Activated CD4-positive, alpha-beta T cell treated with anti-CD3 and anti-CD28 coated beads, Interleukin-2, amount 10 ng/mL, durations not matched to agents 24 days and 14 days (primary cell): ENCODE measurements at regions not wholly inside any gene's neighbourhood (a gene's known extent, or its start where the extent isn't known, plus 50 kb on each side); places are given as distances from the start of the nearest gene placed in this dataset.

ENCODE experiments used
- DNase-seq: peaks from one replicate; pipeline ENCODE4 v3.0.0; 2022
- H3K27ac Mint-ChIP-seq: one replicate; pipeline ENCODE4 v1.8.0; 2022; ENCODE audit warnings: mild to moderate bottlenecking, mixed read lengths
- H3K27me3 Mint-ChIP-seq: one replicate; pipeline ENCODE4 v1.8.0; 2022; ENCODE audit warnings: mixed read lengths
- H3K36me3 Mint-ChIP-seq: one replicate; pipeline ENCODE4 v1.8.0; 2022; ENCODE audit warnings: low read depth, mild to moderate bottlenecking, mixed read lengths
- H3K4me1 Mint-ChIP-seq: one replicate; pipeline ENCODE4 v1.8.0; 2021; ENCODE audit warnings: mixed read lengths
- H3K4me3 Mint-ChIP-seq: one replicate; pipeline ENCODE4 v1.8.0; 2022; ENCODE audit warnings: mild to moderate bottlenecking, moderate library complexity, mixed read lengths
- H3K9me3 Mint-ChIP-seq: one replicate; pipeline ENCODE4 v1.8.0; 2021; ENCODE audit warnings: mixed read lengths
- intact Hi-C: fragments of 100-400 bp; cut with micrococcal nuclease; formaldehyde crosslinking; loops from one replicate; pipeline ENCODE4 v1.15.1; 2023

- Mint-ChIP-seq H3K9me3 (no peaks in the 10 kb centered on the region), H3K4me3 (no peak overlapping the region), H3K27me3 (no peaks in the 10 kb centered on the region), H3K36me3 (no peaks in the 10 kb centered on the region), H3K4me1 (no peaks in the 10 kb centered on the region), H3K27ac (no peak overlapping the region)
- intact Hi-C loops, result no loop called here
- DNase-seq, result no peak
Observed at GRCh38 chr1:218616681-218617080, 271.5 kb downstream of the TGFB2 start.

- Mint-ChIP-seq H3K4me3 (no peak overlapping the region), H3K27me3 (no peaks in the 10 kb centered on the region), H3K9me3 (no peaks in the 10 kb centered on the region), H3K36me3 (no peaks in the 10 kb centered on the region), H3K27ac (no peak overlapping the region), H3K4me1 (no peaks in the 10 kb centered on the region)
- no peak for DNase-seq
- intact Hi-C loops, result no loop called here
Observed at GRCh38 chr1:218617986-218618385, 272.9 kb downstream of the TGFB2 start.

- no peaks in the 10 kb centered on the region for H3K36me3 Mint-ChIP-seq
- peaks cover 3% of the 10 kb centered on the region for H3K9me3 Mint-ChIP-seq
- no peak for DNase-seq
- H3K4me3 Mint-ChIP-seq, result no peak overlapping the region
- no peaks in the 10 kb centered on the region for H3K27me3 Mint-ChIP-seq
- H3K27ac Mint-ChIP-seq, result no peak overlapping the region
- no peaks in the 10 kb centered on the region for H3K4me1 Mint-ChIP-seq
- intact Hi-C loops, result no loop called here
Observed at GRCh38 chr1:218620956-218621355, 275.8 kb downstream of the TGFB2 start.

- Mint-ChIP-seq H3K9me3 (peaks cover 6% of the 10 kb centered on the region), H3K27me3 (no peaks in the 10 kb centered on the region), H3K4me1 (no peaks in the 10 kb centered on the region), H3K27ac (no peak overlapping the region), H3K4me3 (no peak overlapping the region), H3K36me3 (no peaks in the 10 kb centered on the region)
- DNase-seq, result no peak
- intact Hi-C loops, result no loop called here
Observed at GRCh38 chr1:218624052-218624451, 278.9 kb downstream of the TGFB2 start.

- Mint-ChIP-seq H3K4me1 (no peaks in the 10 kb centered on the region), H3K9me3 (peaks cover 6% of the 10 kb centered on the region), H3K27me3 (no peaks in the 10 kb centered on the region), H3K27ac (no peak overlapping the region), H3K36me3 (no peaks in the 10 kb centered on the region), H3K4me3 (no peak overlapping the region)
- DNase-seq, result no peak
- intact Hi-C loops, result no loop called here
Observed at GRCh38 chr1:218625393-218625792, 280.3 kb downstream of the TGFB2 start.

GRCh38 chr1:218633238-218633988 is 288.3 kb downstream of the TGFB2 start:
- Mint-ChIP-seq H3K27me3 (no peaks in the 10 kb centered on the region), H3K27ac (no peak overlapping the region)

GRCh38 chr1:218634212-218634611 is 289.1 kb downstream of the TGFB2 start:
- Mint-ChIP-seq H3K9me3 (peaks cover 10% of the 10 kb centered on the region), H3K27ac (no peak overlapping the region), H3K4me1 (no peaks in the 10 kb centered on the region), H3K36me3 (no peaks in the 10 kb centered on the region), H3K27me3 (no peaks in the 10 kb centered on the region), H3K4me3 (no peak overlapping the region)
- DNase-seq, result no peak
- intact Hi-C loops, result no loop called here

More at GRCh38 chr1:218633238-218633988, 288.3 kb downstream of the TGFB2 start:
- Mint-ChIP-seq H3K4me1 (no peaks in the 10 kb centered on the region), H3K4me3 (no peak overlapping the region), H3K9me3 (peaks cover 10% of the 10 kb centered on the region), H3K36me3 (no peaks in the 10 kb centered on the region)
- intact Hi-C loops, result no loop called here
- no peak for DNase-seq

GRCh38 chr1:218636548-218636947 is 291.4 kb downstream of the TGFB2 start:
- Mint-ChIP-seq H3K27me3 (no peaks in the 10 kb centered on the region), H3K4me1 (no peaks in the 10 kb centered on the region)

GRCh38 chr1:218640173-218640572 is 295.0 kb downstream of the TGFB2 start:
- H3K4me1 Mint-ChIP-seq, result no peaks in the 10 kb centered on the region
- H3K36me3 Mint-ChIP-seq, result no peaks in the 10 kb centered on the region
- H3K27ac Mint-ChIP-seq, result no peak overlapping the region
- no peaks in the 10 kb centered on the region for H3K9me3 Mint-ChIP-seq
- H3K27me3 Mint-ChIP-seq, result no peaks in the 10 kb centered on the region
- no peak overlapping the region for H3K4me3 Mint-ChIP-seq
- intact Hi-C loops, result no loop called here
- no peak for DNase-seq

More at GRCh38 chr1:218636548-218636947, 291.4 kb downstream of the TGFB2 start:
- intact Hi-C loops, result no loop called here
- Mint-ChIP-seq H3K4me3 (no peak overlapping the region), H3K27ac (no peak overlapping the region), H3K9me3 (peaks cover 10% of the 10 kb centered on the region), H3K36me3 (no peaks in the 10 kb centered on the region)
- DNase-seq, result no peak

GRCh38 chr1:218642033-218642948 is 297.2 kb downstream of the TGFB2 start:
- no peak for DNase-seq
- Mint-ChIP-seq H3K27ac (no peak overlapping the region), H3K4me1 (no peaks in the 10 kb centered on the region), H3K36me3 (no peaks in the 10 kb centered on the region), H3K4me3 (no peak overlapping the region), H3K27me3 (no peaks in the 10 kb centered on the region), H3K9me3 (no peaks in the 10 kb centered on the region)
- intact Hi-C loops, result no loop called here

- H3K36me3 Mint-ChIP-seq, result no peaks in the 10 kb centered on the region
- H3K9me3 Mint-ChIP-seq, result no peaks in the 10 kb centered on the region
- no peak overlapping the region for H3K27ac Mint-ChIP-seq
- H3K27me3 Mint-ChIP-seq, result no peaks in the 10 kb centered on the region
- intact Hi-C loops, result no loop called here
- no peak overlapping the region for H3K4me3 Mint-ChIP-seq
- no peaks in the 10 kb centered on the region for H3K4me1 Mint-ChIP-seq
- no peak for DNase-seq
Observed at GRCh38 chr1:218643281-218643680, 298.1 kb downstream of the TGFB2 start.

GRCh38 chr1:218643926-218644325 is 298.8 kb downstream of the TGFB2 start:
- Mint-ChIP-seq H3K36me3 (no peaks in the 10 kb centered on the region), H3K9me3 (no peaks in the 10 kb centered on the region), H3K4me1 (no peaks in the 10 kb centered on the region), H3K27ac (no peak overlapping the region), H3K27me3 (no peaks in the 10 kb centered on the region), H3K4me3 (no peak overlapping the region)
- no peak for DNase-seq
- intact Hi-C loops, result no loop called here

- H3K4me3 Mint-ChIP-seq, result no peak overlapping the region
- H3K9me3 Mint-ChIP-seq, result no peaks in the 10 kb centered on the region
- H3K27me3 Mint-ChIP-seq, result no peaks in the 10 kb centered on the region
- no peak overlapping the region for H3K27ac Mint-ChIP-seq
- intact Hi-C loops, result no loop called here
- H3K36me3 Mint-ChIP-seq, result no peaks in the 10 kb centered on the region
- no peak for DNase-seq
- H3K4me1 Mint-ChIP-seq, result no peaks in the 10 kb centered on the region
Observed at GRCh38 chr1:218646288-218646687, 301.2 kb downstream of the TGFB2 start.

GRCh38 chr1:218656301-218657037 is 311.3 kb downstream of the TGFB2 start:
- H3K4me3 Mint-ChIP-seq, result no peak overlapping the region
- no peak overlapping the region for H3K27ac Mint-ChIP-seq
- no peaks in the 10 kb centered on the region for H3K4me1 Mint-ChIP-seq
- intact Hi-C loops, result no loop called here
- H3K36me3 Mint-ChIP-seq, result no peaks in the 10 kb centered on the region
- H3K27me3 Mint-ChIP-seq, result no peaks in the 10 kb centered on the region
- no peaks in the 10 kb centered on the region for H3K9me3 Mint-ChIP-seq
- DNase-seq, result no peak
